GM15510 (cell line): ENCODE measurements at regions not wholly inside any gene's neighbourhood (a gene's known extent, or its start where the extent isn't known, plus 50 kb on each side); places are given as distances from the start of the nearest gene placed in this dataset.

Experiments
- POLR2A ChIP-seq: IDR thresholded peaks from 3 replicates; pipeline ENCODE4 v1.6.1; 2011; ENCODE audit warnings: borderline replicate concordance; ENCODE audit not compliant: insufficient read length; ENCODE audit errors: extremely low read depth

- no peak for TF ChIP-seq POLR2A
These were observed 165.1 kb downstream of the DAD1 start for GRCh38 chr14:22423958-22424357.

GRCh38 chr14:22422238-22422637 is 166.8 kb downstream of the DAD1 start:
- no peak for TF ChIP-seq POLR2A

GRCh38 chr14:22420598-22421186 is 168.3 kb downstream of the DAD1 start:
- TF ChIP-seq POLR2A: no peak

DNA sequence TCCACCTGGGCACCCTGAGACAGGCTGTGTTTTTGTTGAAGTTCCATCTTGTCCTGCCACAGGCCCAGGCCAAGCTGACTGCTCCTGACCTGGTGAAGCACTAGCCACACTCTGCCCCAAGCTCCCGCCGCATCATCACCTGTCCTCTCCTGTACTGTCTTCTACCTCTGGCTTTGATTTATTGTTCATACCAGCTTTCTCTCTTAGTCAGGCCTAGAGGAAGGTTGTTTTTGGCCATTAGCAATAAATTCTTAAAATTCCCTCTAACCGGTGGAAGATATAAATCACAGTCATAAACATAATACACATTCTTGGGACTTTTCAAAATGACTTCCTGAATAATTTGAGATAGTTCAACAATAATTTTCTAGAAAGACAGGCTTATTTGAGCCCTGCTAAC is 169.4 kb downstream of the DAD1 start:
- TF ChIP-seq POLR2A: no peak

GRCh38 chr14:22418631-22419030 is 170.4 kb downstream of the DAD1 start:
- TF ChIP-seq POLR2A: no peak

- TF ChIP-seq POLR2A: no peak
These were observed 171.1 kb downstream of the DAD1 start for GRCh38 chr14:22417914-22418313.

DNA sequence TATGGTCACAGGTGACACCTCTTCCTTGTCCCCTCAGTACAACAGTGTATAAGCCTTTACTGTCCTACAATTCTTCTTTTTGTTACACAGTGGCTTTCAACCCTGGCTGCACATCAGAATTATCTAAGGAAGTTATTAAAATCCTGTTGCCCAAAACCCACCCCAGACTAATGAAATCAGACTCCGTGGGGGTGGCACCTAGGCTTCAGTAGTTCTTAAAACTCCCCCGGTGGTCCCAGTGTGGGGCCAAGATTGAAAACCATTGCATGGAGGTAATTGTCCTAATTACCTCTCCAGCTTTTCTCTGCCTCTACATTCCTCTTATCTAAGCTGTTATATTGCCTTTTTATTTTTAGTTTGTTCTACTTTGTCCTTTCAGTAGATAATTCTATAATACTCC is 172.8 kb downstream of the DAD1 start:
- TF ChIP-seq POLR2A: no peak

GRCh38 chr14:22415605-22415959 is 173.4 kb downstream of the DAD1 start:
- TF ChIP-seq POLR2A: no peak

GRCh38 chr14:22414876-22415604 is 174.0 kb downstream of the DAD1 start:
- no peak for TF ChIP-seq POLR2A

DNA sequence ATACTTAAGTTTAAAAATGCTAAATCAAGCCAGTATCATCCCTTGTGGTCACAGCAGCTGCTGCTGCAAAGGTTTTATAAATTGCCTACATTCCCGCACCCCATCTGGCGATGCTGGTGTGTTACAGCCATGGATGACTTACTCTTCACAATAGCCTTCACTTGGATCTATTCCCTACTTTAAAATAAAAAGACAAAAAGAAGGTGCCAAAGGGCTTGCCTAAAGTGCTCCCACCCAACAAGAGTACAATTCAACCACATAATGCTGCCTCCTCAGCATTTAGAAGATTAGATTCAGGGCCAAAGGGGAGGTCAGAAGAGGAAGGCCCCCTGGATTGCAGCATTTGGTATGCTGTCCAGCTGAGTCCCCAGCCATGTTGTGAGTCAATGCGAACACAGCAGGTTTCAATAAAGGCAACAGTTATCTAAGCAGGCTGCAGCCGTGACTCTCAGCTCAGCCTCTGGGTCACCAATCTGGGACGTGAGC is 176.1 kb downstream of the DAD1 start:
- no peak for TF ChIP-seq POLR2A

DNA sequence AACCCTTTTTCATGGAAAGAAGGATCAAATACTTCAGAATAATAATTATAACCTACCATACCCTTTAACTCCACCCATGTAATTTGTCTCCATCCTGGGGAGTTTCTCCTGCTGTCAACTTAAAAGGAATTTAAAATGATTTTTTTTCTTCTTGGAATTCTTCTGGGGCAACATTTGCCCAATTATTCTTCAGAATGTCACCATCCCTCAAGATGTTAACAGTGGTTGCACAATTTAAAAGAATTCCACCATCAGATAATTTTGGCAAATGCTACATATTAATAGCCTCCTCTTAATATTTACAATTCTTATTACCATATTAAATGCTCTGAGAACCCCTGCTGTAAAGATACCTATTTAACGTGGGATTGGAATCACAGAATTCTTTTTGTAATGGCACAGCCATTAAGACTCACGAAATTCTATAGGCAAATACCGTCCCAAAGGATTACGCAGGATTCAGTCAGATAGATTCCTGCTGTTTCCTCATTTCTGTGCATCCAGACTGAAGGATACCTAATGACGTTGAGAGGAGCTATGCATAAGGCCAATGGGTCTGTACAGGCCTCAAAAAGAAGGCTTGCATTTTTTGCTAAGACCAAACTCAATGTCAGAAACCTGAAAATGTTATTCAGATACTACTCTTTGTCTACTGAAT is 177.5 kb downstream of the DAD1 start:
- TF ChIP-seq POLR2A: no peak

DNA sequence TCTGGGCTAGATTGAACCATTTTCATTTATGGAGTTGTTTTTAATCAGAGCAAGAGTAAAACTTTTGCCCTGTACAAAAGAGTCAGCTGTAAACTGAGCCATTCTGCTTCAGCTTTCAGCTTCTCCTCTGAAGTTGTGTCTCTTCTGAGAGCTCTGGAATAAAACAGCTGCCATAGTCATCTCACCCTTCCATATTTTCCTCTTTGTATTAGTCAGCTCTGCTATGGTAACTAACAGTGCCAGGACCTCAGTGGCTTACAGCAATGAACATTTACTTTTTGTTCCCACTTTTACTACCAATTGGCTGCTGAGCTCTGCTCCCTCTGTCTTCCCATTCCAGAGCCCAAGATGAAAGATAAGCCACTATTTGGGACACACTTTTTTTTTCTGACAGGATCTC is 178.5 kb downstream of the DAD1 start:
- TF ChIP-seq POLR2A: no peak

- no peak for TF ChIP-seq POLR2A
These were observed 180.0 kb downstream of the DAD1 start for GRCh38 chr14:22409006-22409405.

DNA sequence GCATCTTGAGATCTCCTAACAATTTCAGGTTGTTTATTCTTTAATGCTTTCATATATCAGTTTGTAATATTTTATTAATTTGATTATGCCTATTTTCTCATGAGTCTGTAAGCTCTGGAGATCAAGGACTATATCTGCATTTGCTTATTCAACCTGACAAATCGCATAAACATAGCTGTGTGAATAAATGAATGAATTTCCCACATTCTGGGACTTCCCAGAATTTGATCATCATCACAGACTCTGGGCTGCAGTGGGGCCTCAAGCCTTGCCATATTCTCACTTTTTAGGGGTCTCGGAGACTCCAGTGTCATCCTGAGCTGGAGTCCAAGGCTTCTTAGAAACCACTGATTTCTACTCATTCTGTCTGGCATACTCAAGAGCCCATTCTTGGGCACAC is 180.5 kb downstream of the DAD1 start:
- no peak for TF ChIP-seq POLR2A

DNA sequence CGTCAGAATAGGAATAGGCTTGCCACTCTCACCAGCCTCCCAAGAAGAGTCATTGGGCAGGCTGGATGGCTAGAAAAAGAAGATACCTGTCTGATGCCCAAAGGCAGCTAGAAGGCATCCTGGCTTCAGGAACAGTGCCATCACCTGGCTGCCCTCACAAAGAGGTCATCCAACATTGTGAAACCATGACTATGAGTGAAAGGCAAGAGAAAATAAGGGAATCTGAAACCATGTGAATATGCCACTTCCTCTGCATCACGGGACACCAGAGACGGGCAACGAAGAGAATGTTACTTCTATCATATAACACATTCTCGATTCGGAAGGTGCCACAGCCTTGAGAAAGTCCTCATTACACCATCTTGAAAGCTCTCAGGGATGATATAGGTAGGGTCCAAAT is 182.0 kb downstream of the DAD1 start:
- TF ChIP-seq POLR2A: no peak

GRCh38 chr14:22405201-22405600 is 183.8 kb downstream of the DAD1 start:
- no peak for TF ChIP-seq POLR2A
